ENCODE measurements at regions not wholly inside any gene's neighbourhood (a gene's known extent, or its start where the extent isn't known, plus 50 kb on each side); places are given as distances from the start of the nearest gene placed in this dataset.
"Not testable (repeated sequence)": the region's sequence is repeated elsewhere in the genome, so short reads cannot be mapped to it uniquely, and the experiment has no call there.

- POLR2A ChIA-PET = no interaction called here
- Mint-ChIP-seq H3K4me1 (peaks cover 56 to 69% (median 61%) of the 10 kb centered on the region in 3 donors), H3K4me3 (peak overlapping the region in 5 of 7 donors; percentile 9 to 78 (median 46)), H3K36me3 (peaks cover 0 to 6% (median 3%) of the 10 kb centered on the region in 3 donors), H3K9me3 (peaks cover 0 to 2% (median 0%) of the 10 kb centered on the region in 5 donors), H3K27me3 (peaks cover 0 to 2% of the 10 kb centered on the region in 2 donors), H3K27ac (peak overlapping the region; percentile 66 to 92 (median 86))
- Histone ChIP-seq H3K36me3 (ENCODE audit: insufficient read depth, low read length) (no peaks in the 10 kb centered on the region), H3K27ac (ENCODE audit: low read depth, low read length) (no peak overlapping the region), H3K27me3 (ENCODE audit: insufficient read depth, low read length, poor library complexity, severe bottlenecking) (no peaks in the 10 kb centered on the region), H3K9me3 (ENCODE audit: low read length) (no peaks in the 10 kb centered on the region), H3K4me1 (ENCODE audit: insufficient read depth, low read length) (peaks cover 54% of the 10 kb centered on the region), H3K4me3 (ENCODE audit: low read length) (peak overlapping the region; percentile 4)
- CTCF ChIA-PET = interaction anchor here (1.2 kb wide), 1 partner anchor 9 kb away, joined by 3 read pairs; no protein-coding TSS in a partner anchor
- DNase-seq = peak in 1 of 5 donors; percentile 50
These were observed 158.7 kb upstream of the IRF2BP2 start for GRCh38 chr1:234768569-234769283.

GRCh38 chr1:234768171-234768568, 158.2 kb upstream of the IRF2BP2 start:
- peaks cover 0 to 2% of the 10 kb centered on the region in 2 donors for H3K27me3 Mint-ChIP-seq
- peak overlapping the region; percentile 4 for H3K4me3 ChIP-seq (ENCODE audit: low read length)
- H3K27me3 ChIP-seq (ENCODE audit: insufficient read depth, low read length, poor library complexity, severe bottlenecking) = no peaks in the 10 kb centered on the region
- H3K27ac ChIP-seq (ENCODE audit: low read depth, low read length) = no peak overlapping the region
- H3K4me1 ChIP-seq (ENCODE audit: insufficient read depth, low read length) = peaks cover 54% of the 10 kb centered on the region
- ChIA-PET POLR2A (no interaction called here), CTCF (interaction anchor here (1.2 kb wide), 1 partner anchor 9 kb away, joined by 3 read pairs; no protein-coding TSS in a partner anchor)
- H3K36me3 Mint-ChIP-seq = peaks cover 0 to 6% (median 3%) of the 10 kb centered on the region in 3 donors
- peaks cover 0 to 2% (median 0%) of the 10 kb centered on the region in 5 donors for H3K9me3 Mint-ChIP-seq
- peak overlapping the region in 5 of 7 donors; percentile 9 to 78 (median 46) for H3K4me3 Mint-ChIP-seq
- H3K9me3 ChIP-seq (ENCODE audit: low read length) = no peaks in the 10 kb centered on the region
- peak overlapping the region; percentile 66 to 92 (median 86) for H3K27ac Mint-ChIP-seq
- peak in 1 of 5 donors; percentile 28 for DNase-seq
- no peaks in the 10 kb centered on the region for H3K36me3 ChIP-seq (ENCODE audit: insufficient read depth, low read length)
- H3K4me1 Mint-ChIP-seq = peaks cover 56 to 72% (median 61%) of the 10 kb centered on the region in 3 donors

- POLR2A ChIA-PET = no interaction called here
- Mint-ChIP-seq H3K36me3 (peaks cover 0 to 6% (median 3%) of the 10 kb centered on the region in 3 donors), H3K4me3 (no peak overlapping the region), H3K9me3 (no peaks in the 10 kb centered on the region), H3K27me3 (peaks cover 0 to 2% of the 10 kb centered on the region in 2 donors), H3K27ac (peak overlapping the region in 2 of 8 donors; percentile 10 to 44), H3K4me1 (peaks cover 38 to 57% (median 44%) of the 10 kb centered on the region in 3 donors)
- H3K27me3 ChIP-seq (ENCODE audit: insufficient read depth, low read length, poor library complexity, severe bottlenecking) = no peaks in the 10 kb centered on the region
- CTCF ChIA-PET = no interaction called here
- H3K27ac ChIP-seq (ENCODE audit: low read depth, low read length) = no peak overlapping the region
- no peak overlapping the region for H3K4me3 ChIP-seq (ENCODE audit: low read length)
- peaks cover 33% of the 10 kb centered on the region for H3K4me1 ChIP-seq (ENCODE audit: insufficient read depth, low read length)
- H3K36me3 ChIP-seq (ENCODE audit: insufficient read depth, low read length) = no peaks in the 10 kb centered on the region
- no peaks in the 10 kb centered on the region for H3K9me3 ChIP-seq (ENCODE audit: low read length)
- DNase-seq = no peak
These were observed 155.7 kb upstream of the IRF2BP2 start for GRCh38 chr1:234765672-234766071.

GRCh38 chr1:234765181-234765580, 155.2 kb upstream of the IRF2BP2 start:
- no peaks in the 10 kb centered on the region for H3K36me3 ChIP-seq (ENCODE audit: insufficient read depth, low read length)
- H3K4me1 ChIP-seq (ENCODE audit: insufficient read depth, low read length) = peaks cover 33% of the 10 kb centered on the region
- Mint-ChIP-seq H3K4me3 (no peak overlapping the region), H3K36me3 (peaks cover 0 to 6% (median 3%) of the 10 kb centered on the region in 3 donors), H3K27ac (peak overlapping the region in 3 of 8 donors; percentile 10 to 44 (median 35)), H3K27me3 (peaks cover 0 to 2% of the 10 kb centered on the region in 2 donors), H3K4me1 (peaks cover 36 to 57% (median 44%) of the 10 kb centered on the region in 3 donors), H3K9me3 (no peaks in the 10 kb centered on the region)
- ChIA-PET CTCF (no interaction called here), POLR2A (no interaction called here)
- no peak overlapping the region for H3K4me3 ChIP-seq (ENCODE audit: low read length)
- DNase-seq = no peak
- no peaks in the 10 kb centered on the region for H3K9me3 ChIP-seq (ENCODE audit: low read length)
- H3K27ac ChIP-seq (ENCODE audit: low read depth, low read length) = no peak overlapping the region
- H3K27me3 ChIP-seq (ENCODE audit: insufficient read depth, low read length, poor library complexity, severe bottlenecking) = no peaks in the 10 kb centered on the region

GRCh38 chr1:234763910-234764309, 153.9 kb upstream of the IRF2BP2 start:
- Mint-ChIP-seq H3K4me1 (peaks cover 34 to 57% (median 44%) of the 10 kb centered on the region in 3 donors), H3K36me3 (peaks cover 0 to 8% (median 0%) of the 10 kb centered on the region in 3 donors), H3K9me3 (no peaks in the 10 kb centered on the region), H3K27ac (peak overlapping the region in 1 of 8 donors; percentile 32), H3K27me3 (peaks cover 0 to 2% of the 10 kb centered on the region in 2 donors), H3K4me3 (no peak overlapping the region)
- H3K27ac ChIP-seq (ENCODE audit: low read depth, low read length) = no peak overlapping the region
- H3K27me3 ChIP-seq (ENCODE audit: insufficient read depth, low read length, poor library complexity, severe bottlenecking) = no peaks in the 10 kb centered on the region
- no peak for DNase-seq
- CTCF ChIA-PET = no interaction called here
- H3K4me1 ChIP-seq (ENCODE audit: insufficient read depth, low read length) = peaks cover 33% of the 10 kb centered on the region
- no peaks in the 10 kb centered on the region for H3K36me3 ChIP-seq (ENCODE audit: insufficient read depth, low read length)
- H3K9me3 ChIP-seq (ENCODE audit: low read length) = no peaks in the 10 kb centered on the region
- POLR2A ChIA-PET = no interaction called here
- H3K4me3 ChIP-seq (ENCODE audit: low read length) = no peak overlapping the region

- ChIA-PET POLR2A (no interaction called here), CTCF (no interaction called here)
- Histone ChIP-seq H3K27me3 (ENCODE audit: insufficient read depth, low read length, poor library complexity, severe bottlenecking) (no peaks in the 10 kb centered on the region), H3K4me1 (ENCODE audit: insufficient read depth, low read length) (peaks cover 33% of the 10 kb centered on the region), H3K27ac (ENCODE audit: low read depth, low read length) (no peak overlapping the region), H3K4me3 (ENCODE audit: low read length) (no peak overlapping the region), H3K36me3 (ENCODE audit: insufficient read depth, low read length) (no peaks in the 10 kb centered on the region), H3K9me3 (ENCODE audit: low read length) (no peaks in the 10 kb centered on the region)
- DNase-seq = no peak
- Mint-ChIP-seq H3K9me3 (no peaks in the 10 kb centered on the region), H3K27me3 (peaks cover 0 to 2% of the 10 kb centered on the region in 2 donors), H3K36me3 (peaks cover 0 to 8% (median 0%) of the 10 kb centered on the region in 3 donors), H3K4me3 (peak overlapping the region in 1 of 7 donors; percentile 15), H3K4me1 (peaks cover 34 to 57% (median 43%) of the 10 kb centered on the region in 3 donors), H3K27ac (peak overlapping the region in 2 of 8 donors; percentile 27 to 32)
These were observed 153.4 kb upstream of the IRF2BP2 start for GRCh38 chr1:234763367-234763766.

GRCh38 chr1:234762127-234762526, 152.1 kb upstream of the IRF2BP2 start:
- H3K27ac ChIP-seq (ENCODE audit: low read depth, low read length); H3K4me3 ChIP-seq (ENCODE audit: low read length); POLR2A ChIA-PET; H3K9me3 Mint-ChIP-seq; H3K36me3 Mint-ChIP-seq; H3K27me3 ChIP-seq (ENCODE audit: insufficient read depth, low read length, poor library complexity, severe bottlenecking); DNase-seq; H3K4me3 Mint-ChIP-seq; H3K9me3 ChIP-seq (ENCODE audit: low read length); H3K27ac Mint-ChIP-seq; H3K27me3 Mint-ChIP-seq; H3K36me3 ChIP-seq (ENCODE audit: insufficient read depth, low read length); CTCF ChIA-PET: not testable (repeated sequence)
- peaks cover 27% of the 10 kb centered on the region for H3K4me1 ChIP-seq (ENCODE audit: insufficient read depth, low read length)
- H3K4me1 Mint-ChIP-seq = peaks cover 32 to 57% (median 42%) of the 10 kb centered on the region in 3 donors

- no peak for DNase-seq
- H3K27ac Mint-ChIP-seq = peak overlapping the region in 7 of 8 donors; percentile 9 to 94 (median 52)
- H3K27me3 Mint-ChIP-seq = peaks cover 0 to 5% of the 10 kb centered on the region in 2 donors
- Histone ChIP-seq H3K9me3 (ENCODE audit: low read length) (no peaks in the 10 kb centered on the region), H3K27ac (ENCODE audit: low read depth, low read length) (no peak overlapping the region), H3K27me3 (ENCODE audit: insufficient read depth, low read length, poor library complexity, severe bottlenecking) (no peaks in the 10 kb centered on the region), H3K36me3 (ENCODE audit: insufficient read depth, low read length) (no peaks in the 10 kb centered on the region), H3K4me3 (ENCODE audit: low read length) (no peak overlapping the region), H3K4me1 (ENCODE audit: insufficient read depth, low read length) (peaks cover 27% of the 10 kb centered on the region)
- ChIA-PET CTCF (interaction anchor here (2.3 kb wide), 1 partner anchor 11 kb away, joined by 7 read pairs; no protein-coding TSS in a partner anchor), POLR2A (interaction anchor here (0.6 to 1.5 kb wide), 3 partner anchors 12 to 149 kb away, joined by 3 to 5 read pairs (median 3); no protein-coding TSS in a partner anchor)
- H3K4me3 Mint-ChIP-seq = peak overlapping the region in 2 of 7 donors; percentile 4 to 31
- no peaks in the 10 kb centered on the region for H3K9me3 Mint-ChIP-seq
- peaks cover 42 to 64% (median 55%) of the 10 kb centered on the region in 3 donors for H3K4me1 Mint-ChIP-seq
- peaks cover 0 to 2% (median 0%) of the 10 kb centered on the region in 3 donors for H3K36me3 Mint-ChIP-seq
These were observed 150.3 kb upstream of the IRF2BP2 start for GRCh38 chr1:234760303-234760723.

Data from CD8-positive, alpha-beta memory T cell (primary cell).